Spleen (tissue), 7 donors: ENCODE measurements at regions not wholly inside any gene's neighbourhood (a gene's known extent, or its start where the extent isn't known, plus 50 kb on each side); places are given as distances from the start of the nearest gene placed in this dataset.

ENCODE experiments used
- POLR2A ChIP-seq, 3 donors: fragments of 450-650 bp; IDR thresholded peaks; one replicate each; pipeline ENCODE4 v1.5.1; 2017; ENCODE audit warnings: antibody characterized with exemption in 3 of 3, mild to moderate bottlenecking in 1 of 3
- POLR2AphosphoS5 ChIP-seq, 3 donors: sonication (generic); formaldehyde crosslinking; IDR thresholded peaks; one replicate each; pipeline ENCODE4 v1.5.1; 2017; ENCODE audit warnings: antibody characterized with exemption in 3 of 3
- TF ChIP-seq, protein P1 (sequence below), 11 experiments: fragments of 200-600 bp in 7 of 11; fragments of 450-650 bp in 4 of 11; sonication (generic) in 4 of 11; IDR thresholded peaks in 8 of 11; conservative IDR thresholded peaks in 3 of 11; 1 replicate in 7 of 11; 2 replicates in 4 of 11; pipeline versions ENCODE4 v1.4.0 to v1.8.0; 2016 to 2021; ENCODE audit warnings: antibody characterized with exemption in 11 of 11, inconsistent platforms in 4 of 11, mild to moderate bottlenecking in 1 of 11
- donor health status: DM: no; HTN: no; CAD: no; lungs with moderate emphysema.
- donor health status: DM: no; HTN: no; CAD: no.
- donor health status: DM: no; HTN: no; CAD: no.

DNA sequence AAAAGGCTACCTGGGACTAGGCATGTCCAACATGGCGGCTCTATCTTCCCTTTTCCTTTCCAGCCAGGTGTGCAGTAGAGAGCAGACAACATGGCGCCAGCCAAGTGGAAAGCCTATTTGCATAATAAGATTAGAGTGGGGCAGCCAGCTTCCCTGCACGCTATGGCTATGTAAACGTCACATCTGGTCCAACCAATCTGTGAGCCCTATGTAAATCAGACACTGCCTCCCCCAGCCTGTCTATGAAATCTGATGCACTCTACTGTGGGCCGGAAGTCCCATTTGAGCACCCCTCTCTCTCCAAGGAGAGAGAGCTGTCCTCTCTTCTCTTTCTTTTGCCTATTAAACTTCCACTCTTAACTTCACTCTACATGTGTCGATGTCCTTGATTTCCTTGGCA lies 984.9 kb upstream of the AUTS2 start:
- TF ChIP-seq, protein P1, sequence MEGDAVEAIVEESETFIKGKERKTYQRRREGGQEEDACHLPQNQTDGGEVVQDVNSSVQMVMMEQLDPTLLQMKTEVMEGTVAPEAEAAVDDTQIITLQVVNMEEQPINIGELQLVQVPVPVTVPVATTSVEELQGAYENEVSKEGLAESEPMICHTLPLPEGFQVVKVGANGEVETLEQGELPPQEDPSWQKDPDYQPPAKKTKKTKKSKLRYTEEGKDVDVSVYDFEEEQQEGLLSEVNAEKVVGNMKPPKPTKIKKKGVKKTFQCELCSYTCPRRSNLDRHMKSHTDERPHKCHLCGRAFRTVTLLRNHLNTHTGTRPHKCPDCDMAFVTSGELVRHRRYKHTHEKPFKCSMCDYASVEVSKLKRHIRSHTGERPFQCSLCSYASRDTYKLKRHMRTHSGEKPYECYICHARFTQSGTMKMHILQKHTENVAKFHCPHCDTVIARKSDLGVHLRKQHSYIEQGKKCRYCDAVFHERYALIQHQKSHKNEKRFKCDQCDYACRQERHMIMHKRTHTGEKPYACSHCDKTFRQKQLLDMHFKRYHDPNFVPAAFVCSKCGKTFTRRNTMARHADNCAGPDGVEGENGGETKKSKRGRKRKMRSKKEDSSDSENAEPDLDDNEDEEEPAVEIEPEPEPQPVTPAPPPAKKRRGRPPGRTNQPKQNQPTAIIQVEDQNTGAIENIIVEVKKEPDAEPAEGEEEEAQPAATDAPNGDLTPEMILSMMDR (IDR thresholded peaks at IDR 0.05 in 8 of 11, conservative IDR thresholded peaks at IDR 0.05 in 3 of 11): no peak
- no peak for TF ChIP-seq POLR2A (IDR thresholded peaks at IDR 0.05)
- TF ChIP-seq POLR2AphosphoS5 (IDR thresholded peaks at IDR 0.05): no peak
